HG03442 (cell line): ENCODE measurements at regions not wholly inside any gene's neighbourhood (a gene's known extent, or its start where the extent isn't known, plus 50 kb on each side); places are given as distances from the start of the nearest gene placed in this dataset.

Experiments
- ATAC-seq: cut with Tn5 transposase; IDR thresholded peaks from one replicate; pipeline ENCODE4 v1.9.1; 2021; ENCODE audit warnings: mild to moderate bottlenecking, moderate library complexity; ENCODE audit not compliant: unreplicated experiment

GRCh38 chr7:41878309-41879295, 175.7 kb upstream of the INHBA start:
- ATAC-seq, result no peak

GRCh38 chr7:41877118-41877517, 174.2 kb upstream of the INHBA start:
- ATAC-seq, result no peak

GRCh38 chr7:41875513-41875912, 172.6 kb upstream of the INHBA start:
- no peak for ATAC-seq

- ATAC-seq, result no peak
Observed at GRCh38 chr7:41874201-41874785, 171.4 kb upstream of the INHBA start.

- no peak for ATAC-seq
Observed at GRCh38 chr7:41873741-41874140, 170.9 kb upstream of the INHBA start.

- no peak for ATAC-seq
Observed at GRCh38 chr7:41872966-41873365, 170.1 kb upstream of the INHBA start.

GRCh38 chr7:41870461-41871138, 167.7 kb upstream of the INHBA start:
- no peak for ATAC-seq

GRCh38 chr7:41869997-41870396, 167.1 kb upstream of the INHBA start:
- ATAC-seq, result no peak

- no peak for ATAC-seq
Observed at GRCh38 chr7:41869596-41869995, 166.7 kb upstream of the INHBA start.

- no peak for ATAC-seq
Observed at GRCh38 chr7:41869091-41869490, 166.2 kb upstream of the INHBA start.

GRCh38 chr7:41867639-41868280, 164.9 kb upstream of the INHBA start:
- ATAC-seq, result no peak

GRCh38 chr7:41862261-41862660, 159.4 kb upstream of the INHBA start:
- ATAC-seq, result no peak

- ATAC-seq, result no peak
Observed at GRCh38 chr7:41861642-41862041, 158.8 kb upstream of the INHBA start.

GRCh38 chr7:41858201-41858600, 155.3 kb upstream of the INHBA start:
- no peak for ATAC-seq

GRCh38 chr7:41855798-41856197, 152.9 kb upstream of the INHBA start:
- no peak for ATAC-seq

GRCh38 chr7:41847606-41848005, 144.7 kb upstream of the INHBA start:
- no peak for ATAC-seq

- ATAC-seq, result no peak
Observed at GRCh38 chr7:41847151-41847550, 144.3 kb upstream of the INHBA start.

- no peak for ATAC-seq
Observed at GRCh38 chr7:41842956-41843355, 140.1 kb upstream of the INHBA start.

- no peak for ATAC-seq
Observed at GRCh38 chr7:41837916-41838315, 135.0 kb upstream of the INHBA start.

- ATAC-seq, result no peak
Observed at GRCh38 chr7:41835976-41836530, 133.2 kb upstream of the INHBA start.
